ENCODE measurements at regions not wholly inside any gene's neighbourhood (a gene's known extent, or its start where the extent isn't known, plus 50 kb on each side); places are given as distances from the start of the nearest gene placed in this dataset.

GRCh38 chr17:12600349-12600748 is 65.3 kb upstream of the MYOCD start:
- Histone ChIP-seq H3K79me2 (ENCODE audit: control insufficient read depth, insufficient read depth, low read length) (no peaks in the 10 kb centered on the region), H3K27me3 (replicated peaks in 1 of 2; ENCODE audit: control insufficient read depth in 2 of 2, insufficient read depth in 2 of 2, low read length in 1 of 2) (no peaks in the 10 kb centered on the region), H3K4me2 (ENCODE audit: control insufficient read depth, insufficient read depth) (no peak overlapping the region), H3K36me3 (ENCODE audit: control insufficient read depth in 2 of 2, insufficient read depth in 2 of 2, low read length in 1 of 2) (no peaks in the 10 kb centered on the region), H2AFZ (ENCODE audit: control insufficient read depth, low read depth, low read length) (no peak overlapping the region), H3K4me3 (no peak overlapping the region), H3K4me1 (ENCODE audit: control insufficient read depth, insufficient read depth, low read length) (no peaks in the 10 kb centered on the region), H4K20me1 (ENCODE audit: control insufficient read depth, insufficient read depth) (no peaks in the 10 kb centered on the region), H3K27ac (ENCODE audit: control insufficient read depth, insufficient read depth) (no peak overlapping the region), H3K9me3 (replicated peaks; ENCODE audit: control insufficient read depth, insufficient read depth, low read length) (no peaks in the 10 kb centered on the region), H3K9ac (ENCODE audit: control insufficient read depth, insufficient read depth, low read length) (no peak overlapping the region)
- BruUV-seq (replicated peaks) = no TSS peak
- TF ChIP-seq CBX5 (IDR thresholded peaks at IDR 0.05; ENCODE audit: low read depth) (no peak), STAT3 (IDR thresholded peaks at IDR 0.05; ENCODE audit: low read depth, low read length) (no peak)
- FAIRE-seq (no peak), DNase-seq (ENCODE audit: low read depth, low spot score) (no peak), ATAC-seq (no peak)
- CTCF ChIA-PET = no interaction called here
- in situ Hi-C loops (cut with MboI) = no loop called here
- POLR2A ChIA-PET = interaction anchor here (0.6 kb wide), 1 partner anchor 170 kb away, joined by 7 read pairs; no protein-coding TSS in a partner anchor
- RAD21 ChIA-PET (ENCODE audit: unreplicated experiment) = no interaction called here
- SMC1A ChIA-PET (ENCODE audit: uncharacterized antibody, unreplicated experiment) = interaction anchor here (1.0 kb wide), 1 partner anchor 19 kb away, joined by 3 read pairs; no protein-coding TSS in a partner anchor
- 0% methylated on average over 2 of the region's 2 CpGs for WGBS (ENCODE audit: insufficient coverage, insufficient replicate concordance, low lambda C conversion rate, missing lambda C conversion rate)
- intact Hi-C loops (cut with micrococcal nuclease; ENCODE audit: unreplicated experiment) = loop anchor here (10.0 kb wide), 1 partner anchor 84 kb away; no protein-coding TSS in a partner anchor

- Histone ChIP-seq H2AFZ (ENCODE audit: control insufficient read depth, low read depth, low read length) (no peak overlapping the region), H3K4me1 (ENCODE audit: control insufficient read depth, insufficient read depth, low read length) (no peaks in the 10 kb centered on the region), H3K9ac (ENCODE audit: control insufficient read depth, insufficient read depth, low read length) (no peak overlapping the region), H3K79me2 (ENCODE audit: control insufficient read depth, insufficient read depth, low read length) (no peaks in the 10 kb centered on the region), H3K27me3 (replicated peaks in 1 of 2; ENCODE audit: control insufficient read depth in 2 of 2, insufficient read depth in 2 of 2, low read length in 1 of 2) (no peaks in the 10 kb centered on the region), H4K20me1 (ENCODE audit: control insufficient read depth, insufficient read depth) (no peaks in the 10 kb centered on the region), H3K36me3 (ENCODE audit: control insufficient read depth in 2 of 2, insufficient read depth in 2 of 2, low read length in 1 of 2) (no peaks in the 10 kb centered on the region), H3K4me3 (no peak overlapping the region), H3K27ac (ENCODE audit: control insufficient read depth, insufficient read depth) (no peak overlapping the region), H3K9me3 (replicated peaks; ENCODE audit: control insufficient read depth, insufficient read depth, low read length) (no peaks in the 10 kb centered on the region), H3K4me2 (ENCODE audit: control insufficient read depth, insufficient read depth) (no peak overlapping the region)
- FAIRE-seq (no peak), DNase-seq (ENCODE audit: low read depth, low spot score) (no peak), ATAC-seq (no peak)
- ChIA-PET SMC1A (ENCODE audit: uncharacterized antibody, unreplicated experiment) (no interaction called here), CTCF (no interaction called here), RAD21 (ENCODE audit: unreplicated experiment) (no interaction called here), POLR2A (no interaction called here)
- WGBS (ENCODE audit: insufficient coverage, insufficient replicate concordance, low lambda C conversion rate, missing lambda C conversion rate) = 66% methylated on average over 6 of the region's 6 CpGs
- intact Hi-C loops (cut with micrococcal nuclease; ENCODE audit: unreplicated experiment) = loop anchor here (10.0 kb wide), 1 partner anchor 81 kb away; no protein-coding TSS in a partner anchor
- in situ Hi-C loops (cut with MboI) = no loop called here
- BruUV-seq (replicated peaks) = no TSS peak
- TF ChIP-seq ESRRA (IDR thresholded peaks at IDR 0.05; ENCODE audit: low read length) (no peak), CEBPZ (IDR thresholded peaks at IDR 0.05; ENCODE audit: low read depth, low read length) (no peak), ZBTB33 (IDR thresholded peaks at IDR 0.05) (no peak), NR2F1 (conservative IDR thresholded peaks at IDR 0.05) (no peak)
Measured at GRCh38 chr17:12603566-12603965, 62.1 kb upstream of the MYOCD start.

Data from GM12878 (cell line).